GM11168 (cell line): ENCODE measurements at regions not wholly inside any gene's neighbourhood (a gene's known extent, or its start where the extent isn't known, plus 50 kb on each side); places are given as distances from the start of the nearest gene placed in this dataset.
"Not testable (repeated sequence)": the region's sequence is repeated elsewhere in the genome, so short reads cannot be mapped to it uniquely, and the experiment has no call there.

Experiments
- in situ Hi-C: fragments of 300-500 bp; cut with MboI; formaldehyde crosslinking; loops from one replicate; pipeline ENCODE4 v1.12.0; 2022; ENCODE audit warnings: low sequenced_read_pairs; ENCODE audit not compliant: unreplicated experiment

DNA sequence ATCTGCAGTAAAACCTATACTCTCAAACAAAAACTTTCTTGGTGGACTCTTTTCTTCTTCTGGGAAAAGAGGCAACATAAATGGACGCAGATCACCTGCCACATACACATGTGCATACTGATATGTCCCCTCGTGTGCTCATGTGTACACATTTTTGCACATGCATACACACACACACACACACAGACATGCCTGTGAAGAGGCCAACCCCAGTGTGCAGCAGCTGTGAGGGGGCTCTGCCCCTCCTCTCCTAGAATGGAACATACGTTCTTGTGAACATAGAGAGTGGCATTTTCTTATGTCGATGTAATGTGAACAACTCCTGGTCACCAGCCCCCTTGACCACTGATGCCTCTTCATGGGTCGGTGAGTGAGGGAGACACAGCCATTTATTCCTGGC lies 188.9 kb upstream of the PLGLB2 start:
- in situ Hi-C loops = not testable (repeated sequence)

GRCh38 chr2:87559735-87560134 lies 188.2 kb upstream of the PLGLB2 start:
- in situ Hi-C loops = not testable (repeated sequence)

- in situ Hi-C loops = not testable (repeated sequence)
These were observed 182.8 kb upstream of the PLGLB2 start for GRCh38 chr2:87565116-87565515.

GRCh38 chr2:87566531-87566930 lies 181.4 kb upstream of the PLGLB2 start:
- in situ Hi-C loops = not testable (repeated sequence)

DNA sequence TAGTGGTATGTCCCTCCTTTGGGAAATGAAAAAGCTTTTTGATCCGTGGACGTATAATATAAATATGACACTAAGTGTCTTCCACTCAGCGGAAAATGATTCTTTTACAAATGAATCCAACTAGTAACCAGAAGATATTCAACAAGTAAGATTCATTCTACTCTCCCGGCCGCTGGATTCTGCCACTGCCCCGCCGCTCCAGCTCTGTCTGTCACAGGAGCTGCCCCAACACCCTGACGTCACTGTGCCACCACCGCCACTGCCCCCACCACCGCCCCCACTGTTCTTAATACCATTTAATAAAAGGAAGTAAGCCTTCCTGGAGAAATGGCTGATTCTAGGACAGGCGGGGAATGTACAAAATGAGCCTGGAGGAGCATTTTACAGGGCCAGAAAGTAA lies 180.8 kb upstream of the PLGLB2 start:
- in situ Hi-C loops = not testable (repeated sequence)

GRCh38 chr2:87567912-87568311 lies 180.0 kb upstream of the PLGLB2 start:
- in situ Hi-C loops = not testable (repeated sequence)

- in situ Hi-C loops = not testable (repeated sequence)
These were observed 179.2 kb upstream of the PLGLB2 start for GRCh38 chr2:87568554-87569278.

GRCh38 chr2:87569689-87570397 lies 178.0 kb upstream of the PLGLB2 start:
- in situ Hi-C loops = not testable (repeated sequence)

DNA sequence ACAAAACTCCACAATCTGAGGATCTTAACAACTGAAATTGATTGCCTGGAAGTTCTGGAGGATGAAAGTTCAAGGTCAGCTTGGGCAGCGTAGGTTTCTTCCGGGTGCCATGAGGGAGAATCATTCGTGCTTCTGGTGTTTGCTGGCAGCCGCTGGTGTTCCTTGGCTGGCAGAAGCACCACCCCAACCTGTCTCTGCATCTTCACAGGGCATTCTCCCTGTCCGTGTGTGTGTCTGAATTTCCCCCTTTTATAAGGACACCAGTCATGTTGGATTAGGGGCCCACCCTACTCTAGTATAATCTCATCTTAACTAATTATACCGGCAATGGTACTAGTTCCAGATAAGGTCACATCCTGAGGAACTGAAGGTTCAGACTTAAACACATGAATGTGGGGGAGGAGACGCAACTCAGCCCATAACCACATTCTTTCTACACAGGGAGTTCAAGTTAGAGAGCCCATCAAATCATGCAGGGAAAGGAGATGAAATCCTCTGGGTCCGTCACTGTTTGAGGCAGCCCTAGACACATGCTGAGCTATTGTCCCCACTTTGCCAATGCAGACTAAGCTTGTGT lies 175.9 kb upstream of the PLGLB2 start:
- in situ Hi-C loops = not testable (repeated sequence)

DNA sequence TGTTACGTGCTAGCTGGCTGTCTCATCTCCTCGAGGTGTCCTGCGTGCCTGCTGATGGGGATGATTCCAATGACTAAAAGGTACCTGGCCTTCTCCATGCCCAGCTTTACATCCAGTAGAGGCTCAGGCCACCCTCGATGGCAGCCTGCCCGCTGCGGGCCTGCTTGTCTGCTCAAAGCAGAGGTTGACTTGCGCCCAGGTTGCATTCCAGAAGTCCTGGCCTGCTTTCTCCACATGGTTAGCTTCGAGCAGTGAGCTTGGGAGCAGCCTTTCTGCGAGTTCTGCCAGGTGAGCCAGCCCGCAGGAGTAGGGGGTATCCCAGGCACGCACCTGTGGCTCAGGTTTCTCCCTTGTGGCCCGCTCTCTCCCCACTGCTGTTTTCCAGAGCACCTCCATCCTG lies 175.0 kb upstream of the PLGLB2 start:
- in situ Hi-C loops = not testable (repeated sequence)

GRCh38 chr2:87573386-87574192 lies 174.3 kb upstream of the PLGLB2 start:
- in situ Hi-C loops = not testable (repeated sequence)

DNA sequence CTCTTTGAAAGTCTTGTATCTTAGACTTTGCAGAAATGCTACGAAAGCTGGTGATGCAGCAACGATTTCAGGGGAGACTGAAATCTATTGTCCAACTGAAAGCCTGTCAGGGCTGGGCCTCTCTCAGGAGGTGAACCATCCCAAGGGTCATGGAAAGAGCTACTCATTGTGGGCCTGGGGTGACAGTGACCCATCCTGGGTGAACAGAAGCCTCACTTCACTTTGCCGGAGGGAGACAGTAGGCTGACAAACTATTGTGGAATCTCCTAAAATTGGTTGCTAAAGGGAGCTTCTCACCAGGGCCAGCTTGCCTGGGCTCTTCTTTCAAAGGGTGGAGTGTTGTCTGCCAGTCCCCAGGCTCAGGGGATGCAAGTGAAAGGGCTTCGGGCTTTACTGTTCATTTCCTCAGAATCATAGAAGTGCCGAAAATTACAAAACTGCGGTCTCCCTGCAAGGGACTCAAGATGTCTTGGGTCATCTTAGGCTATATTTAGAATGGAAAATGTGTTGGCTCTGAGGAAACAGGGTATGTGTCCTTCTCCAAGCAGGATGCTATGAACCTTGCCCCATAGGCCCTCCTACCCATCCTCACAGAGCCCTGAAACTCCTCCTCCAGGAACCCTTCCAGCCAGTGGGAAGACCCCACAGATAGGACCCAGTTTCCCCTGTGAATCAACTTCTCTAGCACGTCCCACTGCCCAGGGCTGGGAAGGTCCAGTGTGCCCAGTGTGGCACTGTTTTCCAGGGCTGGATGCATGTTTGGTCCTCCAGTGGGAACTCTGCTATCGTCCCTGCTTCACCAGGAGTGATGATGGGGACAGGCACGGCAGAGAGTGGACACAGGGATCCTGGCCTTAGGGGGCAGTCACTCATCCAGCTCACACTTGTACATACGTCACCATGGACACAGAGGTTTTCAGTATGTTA lies 173.4 kb upstream of the PLGLB2 start:
- in situ Hi-C loops = not testable (repeated sequence)

DNA sequence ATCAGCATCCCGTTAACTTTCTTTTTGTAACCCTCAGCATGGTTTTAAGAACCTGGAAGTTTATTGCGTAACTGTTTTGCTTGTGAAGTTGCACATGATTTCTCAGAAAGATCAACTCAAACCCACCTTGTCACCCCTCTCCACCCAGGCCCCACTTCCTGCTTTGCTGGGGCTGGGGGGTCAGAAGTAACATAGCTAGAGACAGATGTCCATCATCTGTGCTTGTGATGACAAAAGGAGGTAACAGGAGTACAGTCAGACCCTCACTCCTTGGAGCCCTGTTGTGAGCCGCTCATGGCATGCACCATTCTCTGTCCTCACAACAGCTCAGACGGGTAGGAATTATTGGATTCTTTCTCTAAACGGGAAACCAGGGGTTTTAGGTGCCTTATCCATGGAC lies 172.7 kb upstream of the PLGLB2 start:
- in situ Hi-C loops = not testable (repeated sequence)

DNA sequence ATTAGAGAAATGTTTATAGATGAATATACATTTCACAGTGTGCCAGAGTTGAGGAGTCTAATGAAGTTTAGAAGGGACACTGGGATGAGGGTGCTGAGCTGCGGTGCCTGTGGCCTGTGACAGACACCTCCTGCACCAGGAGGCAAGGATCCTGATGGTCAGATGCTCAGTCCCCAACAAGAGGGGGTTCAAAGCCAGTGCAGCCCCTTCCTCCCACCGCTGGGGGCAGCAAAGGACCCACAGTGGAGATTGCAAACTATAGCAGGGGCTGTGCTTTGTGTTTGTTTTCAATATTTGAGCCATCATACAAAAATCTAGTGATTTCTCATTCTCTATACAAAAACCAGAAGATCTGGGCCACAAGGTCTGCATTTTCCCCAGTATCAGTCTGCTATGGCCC lies 170.5 kb upstream of the PLGLB2 start:
- in situ Hi-C loops = not testable (repeated sequence)

- in situ Hi-C loops = not testable (repeated sequence)
These were observed 165.7 kb upstream of the PLGLB2 start for GRCh38 chr2:87582152-87582551.

- in situ Hi-C loops = not testable (repeated sequence)
These were observed 165.3 kb upstream of the PLGLB2 start for GRCh38 chr2:87582579-87582978.

GRCh38 chr2:87583370-87583769 lies 164.5 kb upstream of the PLGLB2 start:
- in situ Hi-C loops = not testable (repeated sequence)

GRCh38 chr2:87583803-87584202 lies 164.1 kb upstream of the PLGLB2 start:
- in situ Hi-C loops = not testable (repeated sequence)

DNA sequence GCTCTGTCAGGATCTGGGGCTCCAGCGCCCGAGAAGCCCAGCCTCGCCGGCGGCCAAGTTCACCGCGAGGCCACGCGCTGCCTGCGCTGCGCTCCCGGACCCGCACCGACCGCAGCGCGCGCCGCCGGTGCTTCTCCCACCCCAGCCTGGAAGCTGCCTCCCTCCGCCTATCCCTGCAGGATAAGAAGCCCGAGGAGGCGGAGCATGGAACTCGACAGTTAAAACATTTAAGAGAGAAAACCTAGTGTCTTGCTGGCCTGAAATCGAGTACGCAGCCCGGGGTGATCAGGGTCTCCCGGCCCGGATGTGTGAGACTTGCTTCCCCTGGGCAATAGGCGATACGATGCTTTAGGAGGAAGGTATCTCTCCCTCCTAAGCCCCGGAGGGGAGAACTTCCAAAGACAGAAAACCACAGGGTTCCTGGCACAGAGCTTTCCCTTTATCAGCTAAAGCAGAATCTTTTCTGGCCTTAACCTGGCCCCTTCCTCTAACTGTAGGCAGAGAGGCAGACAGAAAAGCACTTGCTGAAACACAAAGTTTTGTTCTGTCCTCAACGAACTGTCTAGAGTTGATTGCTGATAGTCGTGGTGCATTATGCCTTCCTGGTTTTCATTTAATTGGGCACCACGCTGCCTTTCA lies 163.5 kb upstream of the PLGLB2 start:
- in situ Hi-C loops = not testable (repeated sequence)
